A549 (cell line): ENCODE measurements at regions not wholly inside any gene's neighbourhood (a gene's known extent, or its start where the extent isn't known, plus 50 kb on each side); places are given as distances from the start of the nearest gene placed in this dataset.

Source experiments
- ATAC-seq, 2 experiments: fragments of 200-7000 bp in 1 of 2; fragments of >200 bp in 1 of 2; cut with Nextera tagmentation in 1 of 2; cut with Tn5 transposase in 1 of 2; 3 replicates each; pipeline versions ENCODE4 v1.8.0 to v1.9.1; 2018 to 2020; ENCODE audit warnings: mild to moderate bottlenecking in 1 of 2, moderate library complexity in 1 of 2
- CTCF ChIA-PET: fragments of 300-600 bp; sonication (Branson Sonifier 250); formaldehyde crosslinking; extraction: SDS; loops from one replicate; lab custom pipeline; 2021; ENCODE audit warnings: antibody characterized with exemption, inconsistent platforms; lab: Yijun Ruan, JAX
- POLR2A ChIA-PET: fragments of 350-600 bp; formaldehyde crosslinking; extraction: SDS; loops from one replicate; lab custom pipeline; 2021; ENCODE audit warnings: antibody characterized with exemption, inconsistent platforms; lab: Yijun Ruan, JAX
- DNase-seq, 2 experiments: peaks; one replicate each; pipeline versions ENCODE4 v3.0.0 to v3.0.0-alpha.2; 2011 to 2016; ENCODE audit warnings: low read depth in 1 of 2, low spot score in 1 of 2
- FAIRE-seq: peaks from 2 replicates; lab custom pipeline; 2011; peaks lifted over from hg19 to GRCh38; lab: Jason Lieb, UNC
- H3K27ac ChIP-seq, 2 experiments: fragments of >200 bp; sonication (Bioruptor Twin); formaldehyde crosslinking; 3 replicates each; pipeline ENCODE4 v1.5.1; 2016 to 2017
- H3K4me1 ChIP-seq: fragments of >200 bp; sonication (Bioruptor Twin); formaldehyde crosslinking; 3 replicates; pipeline ENCODE4 v1.6.1; 2016
- H3K4me2 ChIP-seq: fragments of >200 bp; sonication (Bioruptor Twin); formaldehyde crosslinking; 3 replicates; pipeline ENCODE4 v1.6.1; 2016
- H3K4me3 ChIP-seq: fragments of >200 bp; sonication (Bioruptor Twin); formaldehyde crosslinking; 3 replicates; pipeline ENCODE4 v1.5.1; 2016
- H3K9me3 ChIP-seq: fragments of >200 bp; sonication (Bioruptor Twin); formaldehyde crosslinking; 3 replicates; pipeline ENCODE4 v1.6.1; 2016
- EHF ChIP-seq: fragments of 250-450 bp; sonication (Bioruptor Pico); IDR thresholded peaks from 2 replicates; pipeline ENCODE4 v1.5.0; 2020; ENCODE audit warnings: mild to moderate bottlenecking
- ELK1 ChIP-seq: fragments of 150-350 bp; IDR thresholded peaks from 2 replicates; pipeline ENCODE4 v1.6.1; 2014; ENCODE audit warnings: low read depth, mild to moderate bottlenecking, low read length
- FOXS1 ChIP-seq: fragments of 250-450 bp; sonication (Bioruptor Pico); IDR thresholded peaks from 2 replicates; pipeline ENCODE4 v1.5.0; 2020; ENCODE audit warnings: mild to moderate bottlenecking, moderate library complexity
- GATA3 ChIP-seq: IDR thresholded peaks from 2 replicates; pipeline ENCODE4 v1.6.1; 2012; ENCODE audit warnings: borderline replicate concordance
- HES2 ChIP-seq: fragments of >200 bp; sonication (Bioruptor Twin); formaldehyde crosslinking; IDR thresholded peaks from 2 replicates; pipeline ENCODE4 v1.6.1; 2016
- HOXA7 ChIP-seq: fragments of 250-450 bp; sonication (Bioruptor Pico); IDR thresholded peaks from 2 replicates; pipeline ENCODE4 v1.5.0; 2020; ENCODE audit warnings: mild to moderate bottlenecking, moderate library complexity
- HOXB5 ChIP-seq: fragments of 250-450 bp; sonication (Bioruptor Pico); IDR thresholded peaks from 2 replicates; pipeline ENCODE4 v1.5.0; 2020; ENCODE audit warnings: mild to moderate bottlenecking, moderate library complexity
- JUN ChIP-seq, 2 experiments: fragments of >200 bp; sonication (Bioruptor Twin); formaldehyde crosslinking; IDR thresholded peaks; 2 replicates in 1 of 2; 3 replicates in 1 of 2; pipeline ENCODE4 v1.6.1; 2016 to 2017
- NR3C1 ChIP-seq: fragments of >200 bp; sonication (Bioruptor Twin); formaldehyde crosslinking; IDR thresholded peaks from 3 replicates; pipeline ENCODE4 v1.6.1; 2017
- POLR2AphosphoS2 ChIP-seq: conservative IDR thresholded peaks from 2 replicates; pipeline ENCODE4 v1.6.1; 2012; ENCODE audit warnings: low read length, improper control_type of control experiment, inconsistent platforms
- RNF2 ChIP-seq: fragments of 200-600 bp; sonication (generic); IDR thresholded peaks from 2 replicates; pipeline ENCODE4 v1.6.1; 2016; ENCODE audit warnings: low read depth, mild to moderate bottlenecking, antibody characterized with exemption, moderate library complexity, borderline replicate concordance
- SMC3 ChIP-seq: fragments of >200 bp; sonication (Bioruptor Twin); formaldehyde crosslinking; IDR thresholded peaks from 3 replicates; pipeline ENCODE4 v1.6.1; 2018; ENCODE audit warnings: inconsistent platforms
- SREBF2 ChIP-seq: fragments of 450-650 bp; IDR thresholded peaks from 2 replicates; pipeline ENCODE4 v1.6.1; 2014; ENCODE audit warnings: mild to moderate bottlenecking, moderate library complexity
- TFCP2L1 ChIP-seq: fragments of 250-450 bp; sonication (Bioruptor Pico); IDR thresholded peaks from 2 replicates; pipeline ENCODE4 v1.5.0; 2021; ENCODE audit warnings: mild to moderate bottlenecking
- TP53 ChIP-seq: fragments of 250-450 bp; sonication (Bioruptor Pico); IDR thresholded peaks from 2 replicates; pipeline ENCODE4 v1.5.0; 2021; ENCODE audit warnings: mild to moderate bottlenecking, moderate library complexity
- ZC3H11A ChIP-seq: fragments of 450-650 bp; IDR thresholded peaks from 2 replicates; pipeline ENCODE4 v1.6.1; 2014; ENCODE audit warnings: antibody characterized with exemption, mild to moderate bottlenecking
- ZSCAN20 ChIP-seq: fragments of 250-450 bp; sonication (Bioruptor Pico); IDR thresholded peaks from 2 replicates; pipeline ENCODE4 v1.8.0; 2022; ENCODE audit warnings: mild to moderate bottlenecking, moderate library complexity
- WGBS: methylation state at CpG from one replicate; pipeline ENCODE4 v1.1.6; 2017; ENCODE audit errors: missing lambda C conversion rate; 5-methylcytosine and 5-hydroxymethylcytosine counted together
- TF ChIP-seq, protein P1 (sequence below): IDR thresholded peaks from 2 replicates; pipeline ENCODE4 v1.6.1; 2012; ENCODE audit warnings: low read depth, borderline replicate concordance
- TF ChIP-seq, protein P2 (sequence below): fragments of 450-650 bp; IDR thresholded peaks from 2 replicates; pipeline ENCODE4 v1.6.1; 2014; ENCODE audit warnings: antibody characterized with exemption

GRCh38 chr10:3960496-3960895 is 175.5 kb upstream of the KLF6 start:
- DNase-seq (no peak), FAIRE-seq (no peak), ATAC-seq (no peak)
- ChIA-PET CTCF (interaction anchor here (1.2 kb wide), 1 partner anchor 14 kb away, joined by 3 read pairs; no protein-coding TSS in a partner anchor), POLR2A (no interaction called here)
- Histone ChIP-seq H3K4me3 (no peak overlapping the region), H3K4me2 (no peak overlapping the region), H3K27ac (no peak overlapping the region), H3K4me1 (peaks cover 15% of the 10 kb centered on the region; the same call in 2 of the 3 replicates), H3K9me3 (no peaks in the 10 kb centered on the region)
- TF ChIP-seq JUN (IDR thresholded peaks at IDR 0.05) = no peak
- TF ChIP-seq, protein P1, sequence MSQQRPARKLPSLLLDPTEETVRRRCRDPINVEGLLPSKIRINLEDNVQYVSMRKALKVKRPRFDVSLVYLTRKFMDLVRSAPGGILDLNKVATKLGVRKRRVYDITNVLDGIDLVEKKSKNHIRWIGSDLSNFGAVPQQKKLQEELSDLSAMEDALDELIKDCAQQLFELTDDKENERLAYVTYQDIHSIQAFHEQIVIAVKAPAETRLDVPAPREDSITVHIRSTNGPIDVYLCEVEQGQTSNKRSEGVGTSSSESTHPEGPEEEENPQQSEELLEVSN = no peak
- no peak for TF ChIP-seq RNF2
- no peak for TF ChIP-seq SREBF2
- TF ChIP-seq ELK1 = no peak
- no peak for TF ChIP-seq ZC3H11A
- no peak for TF ChIP-seq EHF (CRISPR knock-in tag)
- TF ChIP-seq HOXB5 (CRISPR knock-in tag) = no peak
- TF ChIP-seq TP53 (CRISPR knock-in tag) = no peak
- TF ChIP-seq TFCP2L1 = no peak
- TF ChIP-seq FOXS1 = no peak
- TF ChIP-seq ZSCAN20 (CRISPR knock-in tag) = no peak
- TF ChIP-seq POLR2AphosphoS2 = no peak
- no peak for TF ChIP-seq SMC3
- no peak for TF ChIP-seq HES2
- 92% methylated on average over 5 of the region's 5 CpGs for WGBS

- Histone ChIP-seq H3K27ac (no peak overlapping the region), H3K4me1 (peaks cover 15% of the 10 kb centered on the region; the same call in 2 of the 3 replicates), H3K4me2 (no peak overlapping the region), H3K9me3 (no peaks in the 10 kb centered on the region), H3K4me3 (no peak overlapping the region)
- ChIA-PET POLR2A (no interaction called here), CTCF (interaction anchor here (1.2 kb wide), 1 partner anchor 13 kb away, joined by 3 read pairs; no protein-coding TSS in a partner anchor)
- DNase-seq = no peak
- no peak for FAIRE-seq
- no peak for ATAC-seq
- no peak for TF ChIP-seq NR3C1
- TF ChIP-seq TP53 (CRISPR knock-in tag) = no peak
- TF ChIP-seq HOXA7 (CRISPR knock-in tag) = no peak
- TF ChIP-seq, protein P1 = no peak
- TF ChIP-seq ZC3H11A = no peak
- TF ChIP-seq, protein P2, sequence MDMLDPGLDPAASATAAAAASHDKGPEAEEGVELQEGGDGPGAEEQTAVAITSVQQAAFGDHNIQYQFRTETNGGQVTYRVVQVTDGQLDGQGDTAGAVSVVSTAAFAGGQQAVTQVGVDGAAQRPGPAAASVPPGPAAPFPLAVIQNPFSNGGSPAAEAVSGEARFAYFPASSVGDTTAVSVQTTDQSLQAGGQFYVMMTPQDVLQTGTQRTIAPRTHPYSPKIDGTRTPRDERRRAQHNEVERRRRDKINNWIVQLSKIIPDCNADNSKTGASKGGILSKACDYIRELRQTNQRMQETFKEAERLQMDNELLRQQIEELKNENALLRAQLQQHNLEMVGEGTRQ = no peak
- no peak for TF ChIP-seq GATA3
- no peak for TF ChIP-seq ZSCAN20 (CRISPR knock-in tag)
- WGBS = 80% methylated on average over 17 of the region's 17 CpGs
Observed at GRCh38 chr10:3959370-3960325, 174.6 kb upstream of the KLF6 start.
